ENCODE measurements at regions not wholly inside any gene's neighbourhood (a gene's known extent, or its start where the extent isn't known, plus 50 kb on each side); places are given as distances from the start of the nearest gene placed in this dataset.
"Not testable (repeated sequence)": the region's sequence is repeated elsewhere in the genome, so short reads cannot be mapped to it uniquely, and the experiment has no call there.

GRCh38 chr2:128668946-128669345 is 350.3 kb upstream of the HS6ST1 start:
- H3K9me3 Mint-ChIP-seq, result no peaks in the 10 kb centered on the region
- intact Hi-C loops (cut with micrococcal nuclease), result no loop called here
- peak; percentile 39 for DNase-seq
- no peaks in the 10 kb centered on the region for H3K36me3 Mint-ChIP-seq (ENCODE audit: low read depth)
- peaks cover 6% of the 10 kb centered on the region for H3K27me3 Mint-ChIP-seq
- no peak overlapping the region for H3K4me3 Mint-ChIP-seq
- peaks cover 2% of the 10 kb centered on the region for H3K4me1 Mint-ChIP-seq
- H3K27ac Mint-ChIP-seq, result no peak overlapping the region

GRCh38 chr2:128670066-128670465 is 351.4 kb upstream of the HS6ST1 start:
- intact Hi-C loops (cut with micrococcal nuclease), result no loop called here
- Mint-ChIP-seq H3K4me1 (peaks cover 2% of the 10 kb centered on the region), H3K27me3 (peaks cover 10% of the 10 kb centered on the region)

GRCh38 chr2:128671981-128672757 is 353.5 kb upstream of the HS6ST1 start:
- intact Hi-C loops (cut with micrococcal nuclease); H3K27ac Mint-ChIP-seq; H3K36me3 Mint-ChIP-seq (ENCODE audit: low read depth); H3K9me3 Mint-ChIP-seq; H3K4me1 Mint-ChIP-seq; H3K4me3 Mint-ChIP-seq: not testable (repeated sequence)
- H3K27me3 Mint-ChIP-seq, result peaks cover 11% of the 10 kb centered on the region
- peak; percentile 18 for DNase-seq

More at GRCh38 chr2:128670066-128670465, 351.4 kb upstream of the HS6ST1 start:
- Mint-ChIP-seq H3K36me3 (ENCODE audit: low read depth) (no peaks in the 10 kb centered on the region), H3K9me3 (no peaks in the 10 kb centered on the region), H3K27ac (no peak overlapping the region), H3K4me3 (no peak overlapping the region)
- no peak for DNase-seq

- H3K27me3 Mint-ChIP-seq; H3K4me1 Mint-ChIP-seq; H3K9me3 Mint-ChIP-seq; intact Hi-C loops (cut with micrococcal nuclease); H3K27ac Mint-ChIP-seq; H3K4me3 Mint-ChIP-seq; H3K36me3 Mint-ChIP-seq (ENCODE audit: low read depth): not testable (repeated sequence)
- peak; percentile 36 for DNase-seq
Observed at GRCh38 chr2:128679680-128680079, 361.0 kb upstream of the HS6ST1 start.

GRCh38 chr2:128681507-128681906 is 362.8 kb upstream of the HS6ST1 start:
- Mint-ChIP-seq H3K27ac (no peak overlapping the region), H3K9me3 (no peaks in the 10 kb centered on the region), H3K36me3 (ENCODE audit: low read depth) (no peaks in the 10 kb centered on the region), H3K27me3 (peaks cover 8% of the 10 kb centered on the region), H3K4me1 (peaks cover 6% of the 10 kb centered on the region), H3K4me3 (no peak overlapping the region)
- peak; percentile 48 for DNase-seq
- intact Hi-C loops (cut with micrococcal nuclease), result no loop called here

- H3K36me3 Mint-ChIP-seq (ENCODE audit: low read depth), result no peaks in the 10 kb centered on the region
- intact Hi-C loops (cut with micrococcal nuclease), result no loop called here
- H3K4me3 Mint-ChIP-seq, result no peak overlapping the region
- H3K9me3 Mint-ChIP-seq, result no peaks in the 10 kb centered on the region
- H3K4me1 Mint-ChIP-seq, result peaks cover 8% of the 10 kb centered on the region
- H3K27ac Mint-ChIP-seq, result no peak overlapping the region
- H3K27me3 Mint-ChIP-seq, result peaks cover 7% of the 10 kb centered on the region
- peak; percentile 44 for DNase-seq
Observed at GRCh38 chr2:128682266-128682665, 363.6 kb upstream of the HS6ST1 start.

GRCh38 chr2:128682729-128683284 is 364.1 kb upstream of the HS6ST1 start:
- Mint-ChIP-seq H3K9me3 (no peaks in the 10 kb centered on the region), H3K27me3 (peaks cover 9% of the 10 kb centered on the region), H3K4me1 (peaks cover 9% of the 10 kb centered on the region), H3K4me3 (no peak overlapping the region), H3K36me3 (ENCODE audit: low read depth) (no peaks in the 10 kb centered on the region), H3K27ac (no peak overlapping the region)
- intact Hi-C loops (cut with micrococcal nuclease), result no loop called here
- DNase-seq, result peak; percentile 45

- peaks cover 7% of the 10 kb centered on the region for H3K27me3 Mint-ChIP-seq
- intact Hi-C loops (cut with micrococcal nuclease), result no loop called here
- DNase-seq, result peak; percentile 37
- H3K27ac Mint-ChIP-seq, result no peak overlapping the region
- H3K4me3 Mint-ChIP-seq, result no peak overlapping the region
- H3K36me3 Mint-ChIP-seq (ENCODE audit: low read depth), result no peaks in the 10 kb centered on the region
- peaks cover 9% of the 10 kb centered on the region for H3K4me1 Mint-ChIP-seq
- no peaks in the 10 kb centered on the region for H3K9me3 Mint-ChIP-seq
Observed at GRCh38 chr2:128684523-128684922, 365.9 kb upstream of the HS6ST1 start.

- Mint-ChIP-seq H3K36me3 (ENCODE audit: low read depth) (no peaks in the 10 kb centered on the region), H3K27me3 (peaks cover 4% of the 10 kb centered on the region), H3K27ac (no peak overlapping the region), H3K4me1 (peaks cover 9% of the 10 kb centered on the region), H3K9me3 (no peaks in the 10 kb centered on the region), H3K4me3 (peak overlapping the region; percentile 13)
- intact Hi-C loops (cut with micrococcal nuclease), result no loop called here
- DNase-seq, result peak; percentile 55
Observed at GRCh38 chr2:128685841-128686496, 367.3 kb upstream of the HS6ST1 start.

- DNase-seq, result peak; percentile 70
- peaks cover 4% of the 10 kb centered on the region for H3K27me3 Mint-ChIP-seq
- H3K27ac Mint-ChIP-seq, result no peak overlapping the region
- H3K9me3 Mint-ChIP-seq, result no peaks in the 10 kb centered on the region
- H3K36me3 Mint-ChIP-seq (ENCODE audit: low read depth), result no peaks in the 10 kb centered on the region
- H3K4me3 Mint-ChIP-seq, result peak overlapping the region; percentile 13
- peaks cover 9% of the 10 kb centered on the region for H3K4me1 Mint-ChIP-seq
- intact Hi-C loops (cut with micrococcal nuclease), result no loop called here
Observed at GRCh38 chr2:128686497-128686859, 367.8 kb upstream of the HS6ST1 start.

- intact Hi-C loops (cut with micrococcal nuclease), result no loop called here
- H3K27ac Mint-ChIP-seq, result no peak overlapping the region
- peaks cover 4% of the 10 kb centered on the region for H3K27me3 Mint-ChIP-seq
- peaks cover 9% of the 10 kb centered on the region for H3K4me1 Mint-ChIP-seq
- DNase-seq, result peak; percentile 45
- no peak overlapping the region for H3K4me3 Mint-ChIP-seq
- no peaks in the 10 kb centered on the region for H3K36me3 Mint-ChIP-seq (ENCODE audit: low read depth)
- no peaks in the 10 kb centered on the region for H3K9me3 Mint-ChIP-seq
Observed at GRCh38 chr2:128686881-128687555, 368.4 kb upstream of the HS6ST1 start.

GRCh38 chr2:128687565-128687964 is 368.9 kb upstream of the HS6ST1 start:
- intact Hi-C loops (cut with micrococcal nuclease), result no loop called here
- no peaks in the 10 kb centered on the region for H3K36me3 Mint-ChIP-seq (ENCODE audit: low read depth)

GRCh38 chr2:128689971-128690370 is 371.3 kb upstream of the HS6ST1 start:
- peaks cover 9% of the 10 kb centered on the region for H3K4me1 Mint-ChIP-seq
- peak; percentile 51 for DNase-seq
- no peak overlapping the region for H3K27ac Mint-ChIP-seq
- peaks cover 2% of the 10 kb centered on the region for H3K27me3 Mint-ChIP-seq
- H3K4me3 Mint-ChIP-seq, result no peak overlapping the region
- no peaks in the 10 kb centered on the region for H3K9me3 Mint-ChIP-seq
- H3K36me3 Mint-ChIP-seq (ENCODE audit: low read depth), result no peaks in the 10 kb centered on the region
- intact Hi-C loops (cut with micrococcal nuclease), result no loop called here

More at GRCh38 chr2:128687565-128687964, 368.9 kb upstream of the HS6ST1 start:
- Mint-ChIP-seq H3K4me3 (no peak overlapping the region), H3K27me3 (peaks cover 2% of the 10 kb centered on the region), H3K4me1 (peaks cover 9% of the 10 kb centered on the region), H3K27ac (no peak overlapping the region), H3K9me3 (no peaks in the 10 kb centered on the region)
- DNase-seq, result peak; percentile 46

GRCh38 chr2:128690431-128690830 is 371.8 kb upstream of the HS6ST1 start:
- H3K36me3 Mint-ChIP-seq (ENCODE audit: low read depth), result no peaks in the 10 kb centered on the region
- H3K9me3 Mint-ChIP-seq, result no peaks in the 10 kb centered on the region
- peaks cover 9% of the 10 kb centered on the region for H3K4me1 Mint-ChIP-seq
- peak; percentile 17 for DNase-seq
- no peak overlapping the region for H3K4me3 Mint-ChIP-seq
- no peak overlapping the region for H3K27ac Mint-ChIP-seq
- intact Hi-C loops (cut with micrococcal nuclease), result no loop called here
- H3K27me3 Mint-ChIP-seq, result peaks cover 2% of the 10 kb centered on the region
